Body of pancreas (tissue), 4 donors: ENCODE measurements at regions not wholly inside any gene's neighbourhood (a gene's known extent, or its start where the extent isn't known, plus 50 kb on each side); places are given as distances from the start of the nearest gene placed in this dataset.

Experiments used
- ATAC-seq: fragments of 150-250 bp; one replicate; pipeline ENCODE4 v1.9.1; 2016
- DNase-seq, 4 donors: peaks; one replicate each; pipeline ENCODE4 v3.0.0-alpha.2; 2019
- H3K27ac ChIP-seq, 4 donors: fragments of 200-600 bp; sonication (generic); 1 replicate in 3 of 4; 2 replicates in 1 of 4; pipeline versions ENCODE4 v1.5.1 to v1.6.1; 2016 to 2019; ENCODE audit warnings: mild to moderate bottlenecking in 1 of 4, mixed read lengths in 1 of 4, moderate library complexity in 1 of 4
- H3K27me3 ChIP-seq, 2 donors: fragments of 200-600 bp; sonication (generic); one replicate each; pipeline ENCODE4 v1.6.0; 2016; ENCODE audit warnings: mild to moderate bottlenecking in 1 of 2
- H3K36me3 ChIP-seq, 2 donors: fragments of 200-600 bp; sonication (generic); replicated peaks in 1 of 2; 2 replicates each; pipeline ENCODE4 v1.5.1; 2016; ENCODE audit warnings: low read depth in 2 of 2; ENCODE audit not compliant: insufficient read depth in 1 of 2
- H3K4me1 ChIP-seq: fragments of 200-600 bp; sonication (generic); one replicate; pipeline ENCODE4 v1.6.0; 2016
- H3K4me3 ChIP-seq, 2 donors: fragments of 200-600 bp; sonication (generic); 1 replicate in 1 of 2; 2 replicates in 1 of 2; pipeline ENCODE4 v1.5.1; 2016 to 2019
- H3K9me3 ChIP-seq, 3 donors: fragments of 200-600 bp; sonication (generic); 1 replicate in 2 of 3; 2 replicates in 1 of 3; pipeline ENCODE4 v1.5.1; 2016
- CTCF ChIP-seq, 7 experiments: fragments of 450-650 bp in 4 of 7; fragments of 200-600 bp in 3 of 7; sonication (generic) in 3 of 7; IDR thresholded peaks; one replicate each; pipeline ENCODE4 v1.5.1; 2016 to 2019; ENCODE audit warnings: antibody characterized with exemption in 7 of 7
- POLR2A ChIP-seq, 3 donors: fragments of 450-650 bp; IDR thresholded peaks; one replicate each; pipeline ENCODE4 v1.6.1; 2016; ENCODE audit warnings: antibody characterized with exemption in 3 of 3, mild to moderate bottlenecking in 2 of 3
- WGBS, 2 donors: methylation state at CpG; one replicate each; pipeline ENCODE4 v1.1.5; 2017; 5-methylcytosine and 5-hydroxymethylcytosine counted together
- intact Hi-C: fragments of 100-400 bp; cut with DNase I; formaldehyde crosslinking; loops from one replicate; pipeline ENCODE4 v1.15.1; 2023

- Histone ChIP-seq H3K27me3 (no peaks in the 10 kb centered on the region), H3K9me3 (no peaks in the 10 kb centered on the region), H3K27ac (no peak overlapping the region), H3K4me1 (no peaks in the 10 kb centered on the region), H3K36me3 (no peaks in the 10 kb centered on the region), H3K4me3 (no peak overlapping the region)
- ATAC-seq, result no peak
- intact Hi-C loops, result no loop called here
- 67 to 77% methylated on average over 2 of the region's 2 CpGs for WGBS, 2 donors
- no peak for DNase-seq
- TF ChIP-seq CTCF (IDR thresholded peaks at IDR 0.05), result no peak
Measured at GRCh38 chr4:162787120-162787519, 379.6 kb downstream of the NAF1 start.

- no peaks in the 10 kb centered on the region for H3K9me3 ChIP-seq
- no peak for TF ChIP-seq POLR2A (IDR thresholded peaks at IDR 0.05)
- no peak for TF ChIP-seq CTCF (IDR thresholded peaks at IDR 0.05)
- ATAC-seq, result no peak
- H3K27ac ChIP-seq, result no peak overlapping the region
- H3K36me3 ChIP-seq, result no peaks in the 10 kb centered on the region
- no peak for DNase-seq
- WGBS, 2 donors, result 29 to 33% methylated on average over 7 of the region's 7 CpGs
- H3K4me3 ChIP-seq, result no peak overlapping the region
- no peaks in the 10 kb centered on the region for H3K4me1 ChIP-seq
- no peaks in the 10 kb centered on the region for H3K27me3 ChIP-seq
- intact Hi-C loops, result no loop called here
Measured at GRCh38 chr4:162782778-162783525, 383.7 kb downstream of the NAF1 start.

GRCh38 chr4:162782096-162782777 lies 384.5 kb downstream of the NAF1 start:
- no peak for TF ChIP-seq POLR2A (IDR thresholded peaks at IDR 0.05)
- no peak for TF ChIP-seq CTCF (IDR thresholded peaks at IDR 0.05)
- DNase-seq (no peak), ATAC-seq (no peak)
- Histone ChIP-seq H3K36me3 (no peaks in the 10 kb centered on the region), H3K27ac (no peak overlapping the region), H3K4me3 (no peak overlapping the region), H3K27me3 (no peaks in the 10 kb centered on the region), H3K9me3 (no peaks in the 10 kb centered on the region), H3K4me1 (no peaks in the 10 kb centered on the region)
- intact Hi-C loops, result no loop called here
- 39 to 55% methylated on average over 3 of the region's 3 CpGs for WGBS, 2 donors

- ATAC-seq (no peak), DNase-seq (no peak)
- H3K4me1 ChIP-seq, result no peaks in the 10 kb centered on the region
- TF ChIP-seq CTCF (IDR thresholded peaks at IDR 0.05), result no peak
- no peak overlapping the region for H3K27ac ChIP-seq
- no peaks in the 10 kb centered on the region for H3K9me3 ChIP-seq
- whole genome bisulfite sequencing, 2 donors, result 36 to 45% methylated on average over 1 of the region's 1 CpG
- no peaks in the 10 kb centered on the region for H3K27me3 ChIP-seq
- no peaks in the 10 kb centered on the region for H3K36me3 ChIP-seq
- H3K4me3 ChIP-seq, result no peak overlapping the region
- intact Hi-C loops, result no loop called here
Measured at GRCh38 chr4:162770761-162771490, 395.8 kb downstream of the NAF1 start.
